H9 (cell line): ENCODE measurements at regions not wholly inside any gene's neighbourhood (a gene's known extent, or its start where the extent isn't known, plus 50 kb on each side); places are given as distances from the start of the nearest gene placed in this dataset.

Source experiments
- DNase-seq: peaks from one replicate; pipeline ENCODE4 v3.0.0-alpha.2; 2017
- H2AFZ ChIP-seq: one replicate; pipeline ENCODE4 v1.6.1; 2013; ENCODE audit warnings: mild to moderate bottlenecking, low read length, control low read depth, moderate library complexity
- H2AK5ac ChIP-seq: 2 replicates; pipeline ENCODE4 v1.6.1; 2013; ENCODE audit warnings: low read length, control low read depth, mixed read lengths; ENCODE audit not compliant: insufficient read length
- H2BK120ac ChIP-seq: one replicate; pipeline ENCODE4 v1.6.1; 2013; ENCODE audit warnings: low read depth, mild to moderate bottlenecking, low read length, control low read depth, inconsistent platforms; ENCODE audit not compliant: poor library complexity, severe bottlenecking
- H2BK12ac ChIP-seq: 2 replicates; pipeline ENCODE4 v1.6.1; 2013; ENCODE audit warnings: low read length, control low read depth, mixed read lengths, low read depth; ENCODE audit not compliant: insufficient read length
- H2BK15ac ChIP-seq: 2 replicates; pipeline ENCODE4 v1.6.1; 2013; ENCODE audit warnings: low read depth, low read length, control low read depth
- H2BK20ac ChIP-seq: one replicate; pipeline ENCODE4 v1.6.1; 2013; ENCODE audit warnings: low read depth, mild to moderate bottlenecking, low read length, control low read depth, inconsistent platforms; ENCODE audit not compliant: poor library complexity, severe bottlenecking
- H2BK5ac ChIP-seq: 2 replicates; pipeline ENCODE4 v1.6.1; 2013; ENCODE audit warnings: low read length, control low read depth, mixed read lengths; ENCODE audit not compliant: insufficient read length
- H3K14ac ChIP-seq: 2 replicates; pipeline ENCODE4 v1.6.1; 2013; ENCODE audit warnings: low read length, control low read depth; ENCODE audit not compliant: insufficient read depth
- H3K18ac ChIP-seq: 2 replicates; pipeline ENCODE4 v1.6.1; 2013; ENCODE audit warnings: low read depth, mild to moderate bottlenecking, mixed read lengths, low read length, control low read depth; ENCODE audit not compliant: insufficient read length
- H3K23ac ChIP-seq: 2 replicates; pipeline ENCODE4 v1.6.1; 2013; ENCODE audit warnings: low read length, control low read depth, mixed read lengths, low read depth; ENCODE audit not compliant: insufficient read length
- H3K23me2 ChIP-seq: 2 replicates; pipeline ENCODE4 v1.6.1; 2013; ENCODE audit warnings: low read depth, mild to moderate bottlenecking, mixed read lengths, low read length, control low read depth; ENCODE audit not compliant: insufficient read length, poor library complexity, severe bottlenecking
- H3K27ac ChIP-seq: 2 replicates; pipeline ENCODE4 v1.5.1; 2013; ENCODE audit warnings: low read length, control low read depth, mixed read lengths, low read depth; ENCODE audit not compliant: insufficient read length
- H3K27me3 ChIP-seq: 2 replicates; pipeline ENCODE4 v1.6.1; 2013; ENCODE audit warnings: low read length, control low read depth, inconsistent platforms; ENCODE audit not compliant: insufficient read depth
- H3K4ac ChIP-seq: 2 replicates; pipeline ENCODE4 v1.6.1; 2013; ENCODE audit warnings: low read depth, mild to moderate bottlenecking, control low read depth, inconsistent platforms, low read length, moderate library complexity
- H3K4me1 ChIP-seq: 2 replicates; pipeline ENCODE4 v1.6.1; 2013; ENCODE audit warnings: low read length, control low read depth, inconsistent platforms; ENCODE audit not compliant: insufficient read depth
- H3K4me2 ChIP-seq: 2 replicates; pipeline ENCODE4 v1.6.1; 2013; ENCODE audit warnings: low read length, control low read depth, mixed read lengths; ENCODE audit not compliant: insufficient read length, insufficient read depth
- H3K56ac ChIP-seq: 2 replicates; pipeline ENCODE4 v1.6.1; 2013; ENCODE audit warnings: low read depth, mild to moderate bottlenecking, mixed read lengths, low read length, control low read depth; ENCODE audit not compliant: insufficient read length
- H3K79me1 ChIP-seq: 2 replicates; pipeline ENCODE4 v1.6.1; 2013; ENCODE audit warnings: low read depth, mild to moderate bottlenecking, moderate library complexity, low read length, control low read depth, inconsistent platforms; ENCODE audit not compliant: insufficient read depth, poor library complexity, severe bottlenecking
- H3K79me2 ChIP-seq: 2 replicates; pipeline ENCODE4 v1.6.1; 2013; ENCODE audit warnings: low read length, control low read depth, inconsistent platforms; ENCODE audit not compliant: insufficient read depth
- H3K9ac ChIP-seq: 2 replicates; pipeline ENCODE4 v1.6.1; 2013; ENCODE audit warnings: low read length, control low read depth, mixed read lengths; ENCODE audit not compliant: insufficient read length; ENCODE audit errors: extremely low read depth
- H3K9me3 ChIP-seq: one replicate; pipeline ENCODE4 v1.6.1; 2013; ENCODE audit warnings: low read depth, low read length, inconsistent platforms; ENCODE audit not compliant: control insufficient read depth
- H3T11ph ChIP-seq: one replicate; pipeline ENCODE4 v1.6.1; 2013; ENCODE audit warnings: mild to moderate bottlenecking, low read length, control low read depth, inconsistent platforms
- H4K20me1 ChIP-seq: one replicate; pipeline ENCODE4 v1.6.1; 2013; ENCODE audit not compliant: control insufficient read depth, insufficient read length, insufficient read depth
- H4K5ac ChIP-seq: 2 replicates; pipeline ENCODE4 v1.6.1; 2013; ENCODE audit warnings: low read depth, mild to moderate bottlenecking, mixed read lengths, low read length, control low read depth; ENCODE audit not compliant: insufficient read length
- H4K8ac ChIP-seq: replicated peaks from 2 replicates; pipeline ENCODE4 v1.6.1; 2013; ENCODE audit warnings: low read length, control low read depth, mixed read lengths, low read depth; ENCODE audit not compliant: insufficient read length
- H4K91ac ChIP-seq: 2 replicates; pipeline ENCODE4 v1.6.1; 2013; ENCODE audit warnings: low read depth, mild to moderate bottlenecking, moderate library complexity, mixed read lengths, low read length, control low read depth; ENCODE audit not compliant: insufficient read length
- H3K27ac Mint-ChIP-seq, 3 experiments: 2 replicates in 2 of 3; 3 replicates in 1 of 3; pipeline ENCODE4 v1.8.0; 2020 to 2021; ENCODE audit warnings: mixed read lengths in 3 of 3, mild to moderate bottlenecking in 1 of 3, moderate library complexity in 1 of 3
- H3K27me3 Mint-ChIP-seq: 2 replicates; pipeline ENCODE4 v1.8.0; 2021; ENCODE audit warnings: low read depth, mild to moderate bottlenecking, moderate library complexity, mixed read lengths
- H3K36me3 Mint-ChIP-seq, 3 experiments: 2 replicates in 2 of 3; 3 replicates in 1 of 3; pipeline ENCODE4 v1.8.0; 2020 to 2021; ENCODE audit warnings: low read depth in 3 of 3, mixed read lengths in 3 of 3; ENCODE audit not compliant: insufficient read depth in 1 of 3
- H3K4me1 Mint-ChIP-seq, 2 experiments: 2 replicates each; pipeline ENCODE4 v1.8.0; 2020; ENCODE audit warnings: mixed read lengths in 2 of 2
- H3K4me3 Mint-ChIP-seq, 2 experiments: 2 replicates in 1 of 2; 3 replicates in 1 of 2; pipeline ENCODE4 v1.8.0; 2020 to 2021; ENCODE audit warnings: mild to moderate bottlenecking in 2 of 2, mixed read lengths in 2 of 2, moderate library complexity in 1 of 2
- H3K9me3 Mint-ChIP-seq, 2 experiments: 2 replicates in 1 of 2; 3 replicates in 1 of 2; pipeline ENCODE4 v1.8.0; 2020; ENCODE audit warnings: mild to moderate bottlenecking in 2 of 2, mixed read lengths in 2 of 2, moderate library complexity in 1 of 2
- CTCF ChIP-seq: fragments of 200-600 bp; sonication (generic); conservative IDR thresholded peaks from 3 replicates; pipeline ENCODE4 v1.8.0; 2021; ENCODE audit warnings: antibody characterized with exemption, mild to moderate bottlenecking
- WGBS: extraction: QIAGEN DNeasy Blood & Tissue Kit; methylation state at CpG from one replicate; pipeline ENCODE4 v1.1.7; 2013; ENCODE audit warnings: missing lambda C conversion rate, low lambda C conversion rate, mixed read lengths; ENCODE audit not compliant: insufficient read length; ENCODE audit errors: extremely low coverage; 5-methylcytosine and 5-hydroxymethylcytosine counted together

- no peak overlapping the region for H3K23ac ChIP-seq
- H3K36me3 Mint-ChIP-seq, result peaks cover 27 to 37% (median 35%) of the 10 kb centered on the region in 3 experiments
- H2AK5ac ChIP-seq, result no peak overlapping the region
- no peak overlapping the region for H3K4ac ChIP-seq
- no peak overlapping the region for H2BK15ac ChIP-seq
- no peak overlapping the region for H3T11ph ChIP-seq
- DNase-seq, result no peak
- peak overlapping the region in 2 of 3 experiments; percentile 61 to 63; a peak in 4 of 7 replicates for H3K27ac Mint-ChIP-seq
- no peak overlapping the region for H3K14ac ChIP-seq
- no peaks in the 10 kb centered on the region for H3K27me3 Mint-ChIP-seq
- no peak overlapping the region for H3K56ac ChIP-seq
- peaks cover 29 to 31% of the 10 kb centered on the region in 2 experiments for H3K4me1 Mint-ChIP-seq
- WGBS, result no CpG with 5 or more reads among the region's 2 CpGs
- peaks cover 6% of the 10 kb centered on the region; the same call in 1 of the 2 replicates for H3K4me1 ChIP-seq
- H3K27ac ChIP-seq, result no peak overlapping the region
- no peak overlapping the region for H4K91ac ChIP-seq
- no peak for TF ChIP-seq CTCF
- no peak overlapping the region for H3K9ac ChIP-seq
- H3K23me2 ChIP-seq, result peaks cover 6% of the 10 kb centered on the region
- no peak overlapping the region for H4K8ac ChIP-seq
- no peak overlapping the region for H2BK120ac ChIP-seq
- H3K4me3 Mint-ChIP-seq, result peak overlapping the region; percentile 98 to 100
- no peak overlapping the region for H2AFZ ChIP-seq
- no peaks in the 10 kb centered on the region for H4K20me1 ChIP-seq
- H2BK12ac ChIP-seq, result no peak overlapping the region
- H3K27me3 ChIP-seq, result no peaks in the 10 kb centered on the region
- H3K4me2 ChIP-seq, result peak overlapping the region; percentile 72
- no peaks in the 10 kb centered on the region for H3K9me3 ChIP-seq
- H3K18ac ChIP-seq, result no peak overlapping the region
- H3K79me1 ChIP-seq, result peaks cover 3% of the 10 kb centered on the region
- H2BK20ac ChIP-seq, result no peak overlapping the region
- peaks cover 0 to 2% of the 10 kb centered on the region in 2 experiments; a peak in 1 of 5 replicates for H3K9me3 Mint-ChIP-seq
- H3K79me2 ChIP-seq, result peaks cover 1% of the 10 kb centered on the region; the same call in 1 of the 2 replicates
- H2BK5ac ChIP-seq, result no peak overlapping the region
- no peak overlapping the region for H4K5ac ChIP-seq
These were observed 158.6 kb upstream of the ZNF267 start for GRCh38 chr16:31714903-31715504.
